AG08396 (cell line): ENCODE measurements at regions not wholly inside any gene's neighbourhood (a gene's known extent, or its start where the extent isn't known, plus 50 kb on each side); places are given as distances from the start of the nearest gene placed in this dataset.
"Not testable (repeated sequence)": the region's sequence is repeated elsewhere in the genome, so short reads cannot be mapped to it uniquely, and the experiment has no call there.

Experiments used
- DNase-seq: peaks from one replicate; pipeline ENCODE4 v3.0.0; 2012; ENCODE audit warnings: low spot score, mixed read lengths

DNA sequence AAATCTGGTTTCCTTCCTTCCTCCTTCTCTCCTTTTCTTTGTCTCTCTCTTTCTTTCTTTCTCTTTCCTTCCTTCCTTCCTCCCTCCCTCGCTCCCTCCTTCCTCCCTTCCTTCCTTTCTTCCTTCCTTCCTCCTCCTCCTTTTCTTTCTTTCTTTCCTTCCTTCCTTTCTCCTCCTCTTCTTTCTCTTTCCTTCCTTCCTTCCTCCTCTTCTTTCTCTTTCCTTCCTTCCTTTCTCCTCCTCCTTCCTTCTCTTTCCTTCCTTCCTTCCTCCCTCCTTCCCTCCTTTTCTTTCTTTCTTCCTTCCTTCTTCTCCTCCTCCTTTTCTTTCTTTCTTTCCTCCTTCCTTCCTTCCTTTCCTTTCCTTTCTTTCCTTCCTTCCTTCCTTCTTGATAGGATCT is 61.2 kb downstream of the VIP start:
- DNase-seq, result no peak

- DNase-seq, result no peak
Measured at GRCh38 chr6:152815230-152815872, 64.8 kb downstream of the VIP start.

GRCh38 chr6:152816055-152816454 is 65.5 kb downstream of the VIP start:
- no peak for DNase-seq

DNA sequence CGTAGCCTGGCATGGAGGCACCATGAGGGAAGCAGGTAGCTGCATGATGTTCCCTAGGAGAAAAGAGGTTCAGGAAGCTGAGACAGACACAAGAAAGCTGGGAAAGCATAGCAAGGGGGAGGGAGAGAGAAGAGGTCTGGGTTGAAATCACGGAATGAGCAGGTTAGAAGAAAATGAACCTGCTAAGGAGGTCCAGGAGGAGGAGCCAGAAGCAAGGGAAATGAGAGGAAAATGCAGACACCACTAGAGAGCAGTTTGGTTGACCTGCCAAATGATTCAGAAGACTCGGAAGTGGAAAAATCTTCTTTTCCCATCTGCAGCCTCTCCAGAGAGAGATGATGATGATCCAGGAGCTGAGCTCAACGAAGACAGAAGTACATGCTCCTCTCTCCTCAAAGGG is 70.9 kb downstream of the VIP start:
- DNase-seq, result no peak

DNA sequence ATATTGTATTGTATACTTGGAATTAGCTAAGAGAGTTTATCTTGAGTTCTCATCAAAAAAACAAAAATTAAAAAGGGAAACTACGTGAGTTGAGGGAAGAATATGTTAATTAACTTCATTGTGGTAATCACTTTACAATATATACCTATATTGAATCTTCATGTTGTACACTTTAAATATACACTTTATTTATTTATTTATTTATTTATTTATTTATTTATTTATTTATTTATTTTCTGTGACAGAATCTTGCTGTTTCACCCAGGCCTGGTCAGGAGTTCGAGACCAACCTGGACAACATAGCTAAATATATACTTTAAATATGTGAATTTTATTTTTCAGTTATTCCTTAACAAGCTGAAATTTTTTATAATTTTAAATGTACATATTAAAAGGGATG is 74.1 kb downstream of the VIP start:
- no peak for DNase-seq

DNA sequence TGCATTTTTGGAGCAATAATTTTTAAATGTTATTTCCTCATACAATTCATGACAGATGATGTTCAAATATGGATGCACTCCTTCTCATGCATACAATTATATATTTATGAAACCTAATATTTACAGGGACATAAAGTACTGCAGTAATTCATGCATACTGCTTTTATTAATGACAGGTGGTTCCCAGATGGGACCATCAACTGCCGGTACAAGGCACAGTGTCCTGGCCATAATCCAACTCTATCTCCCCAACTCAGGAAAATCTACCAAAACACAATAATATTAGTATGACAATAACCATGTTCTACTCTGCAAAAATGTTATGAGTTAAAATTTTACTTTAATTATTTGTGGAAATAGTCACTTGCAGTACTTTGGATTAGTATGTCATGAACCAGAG is 77.8 kb downstream of the VIP start:
- no peak for DNase-seq

DNA sequence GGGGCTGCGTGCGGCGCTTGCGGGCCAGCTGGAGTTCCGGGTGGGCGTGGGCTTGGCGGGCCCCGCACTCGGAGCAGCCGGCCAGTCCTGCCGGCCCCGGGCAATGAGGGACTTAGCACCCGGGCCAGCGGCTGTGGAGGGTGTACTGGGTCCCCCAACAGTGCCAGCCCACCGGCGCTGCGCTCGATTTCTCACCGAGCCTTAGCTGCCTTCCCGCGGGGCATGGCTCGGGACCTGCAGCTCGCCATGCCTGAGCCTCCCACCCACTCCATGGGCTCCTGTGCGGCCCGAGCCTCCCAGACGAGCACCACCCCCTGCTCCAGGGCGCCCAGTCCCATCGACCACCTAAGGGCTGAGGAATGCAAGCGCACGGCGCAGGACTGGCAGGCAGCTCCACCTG is 83.8 kb downstream of the VIP start:
- DNase-seq, result not testable (repeated sequence)

DNA sequence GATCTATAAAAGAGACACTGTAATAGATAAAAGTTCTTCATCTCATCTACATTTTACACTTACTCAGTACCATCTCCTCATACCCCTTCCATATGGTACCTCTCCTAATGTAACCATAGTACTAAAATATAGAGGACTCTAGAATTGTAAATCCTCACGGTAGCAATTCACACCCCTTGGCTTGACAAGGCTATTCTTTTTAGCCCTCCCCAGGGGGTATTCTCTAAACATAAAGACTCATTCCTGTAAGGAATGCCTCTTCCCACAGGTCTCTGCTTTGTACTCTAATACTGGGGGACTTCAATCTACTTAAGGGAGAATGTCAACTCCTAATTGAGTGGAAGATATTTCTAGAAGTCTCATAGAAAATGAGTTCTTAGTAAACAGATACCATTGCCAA is 85.9 kb downstream of the VIP start:
- no peak for DNase-seq

- DNase-seq, result no peak
Measured at GRCh38 chr6:152845421-152845820, 94.8 kb downstream of the VIP start.

DNA sequence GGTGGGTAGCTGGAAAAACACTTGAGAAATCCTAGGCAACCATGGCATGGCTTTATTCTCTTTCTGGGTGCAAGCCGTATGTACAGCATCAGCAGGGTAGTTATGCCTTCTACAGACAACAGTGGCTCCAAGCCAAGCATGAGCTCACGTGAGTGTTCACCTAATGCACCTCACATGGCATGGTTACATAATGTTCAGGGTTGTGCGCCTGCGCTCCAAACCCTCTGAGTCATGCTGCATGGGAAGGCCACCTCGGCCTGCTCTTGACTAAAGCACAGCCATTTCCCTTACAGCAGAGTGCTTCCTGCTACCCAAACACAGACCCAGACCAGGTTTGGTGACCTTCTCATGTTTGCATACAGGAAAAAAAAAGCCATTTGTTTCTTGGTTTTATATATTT is 96.2 kb downstream of the VIP start:
- no peak for DNase-seq

- DNase-seq, result no peak
Measured at GRCh38 chr6:152848919-152849318, 98.3 kb downstream of the VIP start.

DNA sequence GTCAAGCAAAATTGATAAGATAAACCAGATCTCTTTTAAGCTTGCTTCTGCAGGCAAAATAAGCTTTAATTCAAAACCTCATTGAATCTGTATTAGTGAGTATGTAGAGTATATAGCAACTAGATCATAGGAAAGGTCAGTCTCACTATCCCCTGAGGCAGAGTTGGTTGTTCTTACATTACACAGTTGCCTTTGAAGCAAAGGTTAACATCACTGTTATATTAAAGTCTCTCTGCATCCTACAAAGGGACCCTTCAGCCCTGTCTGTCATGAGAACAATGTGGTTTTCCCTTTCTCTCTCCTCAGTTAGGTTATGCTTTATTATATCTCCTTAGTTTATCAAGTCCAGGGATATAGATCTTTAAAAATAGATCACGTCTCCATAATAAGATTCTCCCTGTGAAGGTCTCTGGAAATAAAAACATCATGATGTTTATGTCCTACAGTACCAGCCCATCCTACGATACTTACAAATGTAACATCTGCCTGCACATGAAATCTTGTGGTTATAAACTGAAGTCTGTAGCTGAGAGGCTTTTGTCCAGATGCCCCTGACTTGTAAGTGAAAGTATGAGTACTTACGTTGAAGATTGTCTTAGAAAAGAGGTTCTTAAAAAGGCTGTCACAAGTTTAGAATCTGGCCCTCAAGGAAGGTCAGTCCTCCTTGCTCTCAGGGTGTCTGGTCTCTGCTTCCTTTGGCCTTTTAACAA is 103.6 kb downstream of the VIP start:
- no peak for DNase-seq

GRCh38 chr6:152858141-152858540 is 107.5 kb downstream of the VIP start:
- no peak for DNase-seq

DNA sequence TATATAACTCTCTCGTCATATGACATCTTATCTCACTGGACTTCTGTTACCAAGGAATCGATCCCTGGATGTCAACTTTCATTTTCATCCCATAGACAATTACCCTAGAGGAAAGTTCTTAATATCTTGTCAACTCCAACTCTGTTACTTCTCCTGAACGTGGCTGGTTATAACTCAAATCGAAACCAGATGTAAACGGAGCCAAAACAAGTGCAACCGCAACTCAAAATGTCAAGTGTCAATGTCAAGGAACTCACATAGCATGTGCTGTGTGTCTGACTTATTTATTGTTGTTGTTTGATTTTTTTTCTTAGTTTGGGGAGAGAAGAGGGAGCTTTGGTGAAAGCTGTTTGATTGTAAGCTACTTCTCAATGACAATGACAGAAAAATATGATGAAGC is 108.6 kb downstream of the VIP start:
- DNase-seq, result no peak

DNA sequence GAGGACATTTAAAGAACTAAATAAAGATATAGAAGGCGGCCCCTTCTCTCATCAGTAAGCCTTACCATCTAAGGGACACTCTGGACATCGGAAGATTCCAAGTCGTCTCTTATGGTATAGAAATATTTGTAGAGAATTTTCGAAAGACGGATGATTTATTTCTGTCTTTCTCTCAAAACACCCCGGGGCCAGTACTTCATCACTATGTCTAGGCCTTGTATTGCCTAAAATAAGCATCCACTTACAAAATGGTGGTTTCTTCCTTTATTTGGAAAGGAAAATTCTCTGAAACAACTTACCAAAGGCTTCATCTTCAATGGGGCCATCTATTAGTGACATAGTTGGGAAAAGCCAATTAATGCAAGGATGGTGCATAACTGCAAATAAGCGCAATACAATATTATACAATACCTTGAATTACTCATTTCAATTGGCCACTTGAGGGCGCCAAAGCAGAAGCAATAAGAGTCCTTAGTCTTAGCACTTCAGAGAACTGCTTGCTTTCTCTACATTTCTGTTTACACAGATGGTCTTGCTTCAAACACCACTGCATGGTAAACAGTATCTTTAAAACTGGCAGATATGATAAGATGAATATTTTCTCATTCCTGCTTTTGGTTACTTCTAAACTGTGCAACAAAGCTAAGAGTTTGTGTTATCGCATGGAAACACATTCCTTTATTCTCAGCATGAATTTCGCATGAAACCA is 113.2 kb downstream of the VIP start:
- DNase-seq, result peak; percentile 39

DNA sequence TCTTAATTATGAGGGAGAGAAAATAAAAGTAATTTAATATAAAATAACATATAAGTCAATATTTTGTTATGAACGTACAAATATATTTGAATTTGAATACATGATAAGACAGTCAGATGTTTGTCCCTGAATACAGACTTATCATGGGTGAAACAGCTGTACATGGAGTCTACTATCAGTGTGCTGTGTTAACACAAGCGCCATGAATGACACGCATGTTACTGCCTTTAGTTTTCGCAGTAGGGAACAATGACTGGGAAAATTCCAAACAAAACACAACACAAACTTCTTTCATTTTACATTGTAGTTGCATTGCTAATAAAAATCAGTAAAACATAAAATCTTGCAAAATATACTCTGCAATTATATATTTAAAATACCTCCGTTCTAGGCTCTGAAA is 108.6 kb downstream of the FBXO5 start:
- DNase-seq, result no peak

DNA sequence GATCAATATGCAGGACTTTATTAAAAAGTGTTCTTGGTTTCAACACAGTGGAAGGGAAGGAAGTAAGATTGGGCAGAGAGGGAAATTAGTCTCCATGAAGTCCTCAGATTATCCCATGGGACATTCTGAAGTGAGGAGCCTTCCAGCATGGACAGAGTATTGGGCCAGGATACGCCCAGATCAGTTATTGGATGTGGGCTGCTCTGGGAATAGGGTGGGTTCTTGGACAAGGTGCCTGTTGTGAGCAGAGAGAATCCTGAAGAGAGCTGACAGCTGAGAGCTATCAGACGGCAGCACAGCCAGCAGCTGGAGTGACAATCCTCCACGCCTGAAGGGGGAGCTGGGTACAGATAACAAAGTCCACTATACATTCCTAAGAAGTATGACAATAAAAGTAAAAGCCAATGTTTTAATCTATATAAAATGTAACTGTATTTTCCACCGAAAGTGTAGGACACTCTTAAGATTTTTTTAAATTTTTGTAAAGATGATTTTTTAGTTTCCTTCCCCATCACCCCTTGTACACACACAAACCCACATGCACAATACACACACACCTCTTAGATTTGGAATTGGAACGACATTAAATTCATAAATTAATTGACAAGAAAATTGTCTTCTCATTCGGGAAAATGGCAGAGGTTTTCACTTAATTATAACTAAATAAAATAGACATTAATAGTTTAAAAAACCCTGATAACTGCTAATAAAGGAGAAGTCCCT is 107.8 kb downstream of the FBXO5 start:
- DNase-seq, result no peak

- DNase-seq, result no peak
Measured at GRCh38 chr6:152879681-152880080, 103.2 kb downstream of the FBXO5 start.

GRCh38 chr6:152893187-152893586 is 89.7 kb downstream of the FBXO5 start:
- no peak for DNase-seq

DNA sequence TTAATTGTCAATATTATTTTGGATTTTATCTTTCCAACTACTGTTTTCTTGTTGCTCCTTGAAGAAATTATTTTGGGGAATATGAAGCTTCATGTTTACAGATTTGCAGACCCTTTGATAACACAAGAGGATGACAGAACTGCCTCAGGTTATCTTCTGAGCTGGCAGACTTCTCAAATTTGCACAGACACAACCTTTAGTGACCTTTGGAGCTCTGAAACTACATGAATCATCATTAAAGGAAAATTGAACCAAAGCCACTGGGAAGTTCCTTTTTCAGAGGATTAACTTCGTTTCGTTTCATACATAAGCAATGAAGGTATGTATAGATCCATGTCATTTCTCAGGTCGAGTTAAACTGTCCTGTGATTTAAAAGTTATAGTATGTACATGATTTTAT is 85.9 kb downstream of the FBXO5 start:
- DNase-seq, result no peak

DNA sequence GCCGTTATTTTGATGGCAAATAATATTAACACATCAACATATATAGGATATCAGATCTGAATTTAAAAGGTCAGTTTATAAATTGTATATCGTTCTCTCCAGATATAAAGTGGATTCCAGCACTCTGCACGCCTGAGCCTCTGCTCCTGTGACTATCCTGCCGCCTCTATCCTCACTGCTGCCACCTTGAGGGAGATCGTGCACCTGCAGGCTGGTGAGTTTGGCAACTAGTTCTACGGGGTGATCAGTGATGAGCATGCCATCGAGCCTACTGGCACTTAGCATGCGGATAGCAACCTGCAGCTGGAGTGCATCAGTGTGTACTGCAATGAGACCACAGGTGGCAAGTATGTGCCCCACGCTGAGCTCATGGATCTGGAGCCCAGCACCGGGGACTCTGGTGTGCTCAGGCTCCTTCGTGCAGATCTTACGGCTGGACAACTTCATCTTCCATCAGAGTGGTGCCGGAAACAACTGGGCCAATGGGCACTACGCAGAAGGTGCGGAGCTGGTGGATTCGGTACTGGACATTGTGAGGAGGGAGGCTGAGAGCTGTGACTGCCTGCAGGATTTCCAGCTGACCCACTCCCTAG is 84.9 kb downstream of the FBXO5 start:
- DNase-seq, result peak; percentile 77

GRCh38 chr6:152904678-152905077 is 78.2 kb downstream of the FBXO5 start:
- DNase-seq, result no peak
